Mesenchymal stem cell (in vitro differentiated cells and primary cell): ENCODE measurements at regions not wholly inside any gene's neighbourhood (a gene's known extent, or its start where the extent isn't known, plus 50 kb on each side); places are given as distances from the start of the nearest gene placed in this dataset.

Experiments used
- DNase-seq: peaks from one replicate; pipeline ENCODE4 v3.0.0-alpha.2; 2013
- H2AFZ ChIP-seq: one replicate; pipeline ENCODE4 v1.6.1; 2013; ENCODE audit warnings: low read depth, mild to moderate bottlenecking, control low read depth, inconsistent platforms, low read length, moderate library complexity
- H2AK5ac ChIP-seq: 2 replicates; pipeline ENCODE4 v1.6.1; 2013; ENCODE audit warnings: low read length, moderate library complexity, mild to moderate bottlenecking, inconsistent platforms; ENCODE audit not compliant: severe bottlenecking
- H2BK120ac ChIP-seq: one replicate; pipeline ENCODE4 v1.6.1; 2013; ENCODE audit warnings: low read depth, mild to moderate bottlenecking, inconsistent platforms, low read length, moderate library complexity
- H2BK12ac ChIP-seq, 2 experiments: one replicate each; pipeline ENCODE4 v1.6.1; 2013; ENCODE audit warnings: inconsistent platforms in 2 of 2, low read length in 2 of 2, mild to moderate bottlenecking in 2 of 2, moderate library complexity in 2 of 2, control low read depth in 1 of 2
- H2BK15ac ChIP-seq: one replicate; pipeline ENCODE4 v1.6.1; 2013; ENCODE audit warnings: mild to moderate bottlenecking, low read depth, inconsistent platforms; ENCODE audit not compliant: poor library complexity, severe bottlenecking
- H2BK5ac ChIP-seq: 2 replicates; pipeline ENCODE4 v1.6.1; 2013; ENCODE audit warnings: low read depth, mild to moderate bottlenecking, low read length, control low read depth, inconsistent platforms; ENCODE audit not compliant: poor library complexity, severe bottlenecking
- H3K14ac ChIP-seq, 2 experiments: one replicate each; pipeline ENCODE4 v1.6.1; 2013; ENCODE audit warnings: inconsistent platforms in 2 of 2, low read length in 2 of 2, control low read depth in 1 of 2, mild to moderate bottlenecking in 1 of 2, moderate library complexity in 1 of 2
- H3K18ac ChIP-seq, 2 experiments: one replicate each; pipeline ENCODE4 v1.6.1; 2013; ENCODE audit warnings: inconsistent platforms in 2 of 2, low read length in 2 of 2, control low read depth in 1 of 2, low read depth in 1 of 2, mild to moderate bottlenecking in 1 of 2
- H3K23ac ChIP-seq, 2 experiments: one replicate each; pipeline ENCODE4 v1.6.1; 2013; ENCODE audit warnings: inconsistent platforms in 2 of 2, low read length in 2 of 2, mild to moderate bottlenecking in 2 of 2, moderate library complexity in 2 of 2, control low read depth in 1 of 2
- H3K27ac ChIP-seq: 2 replicates; pipeline ENCODE4 v1.5.1; 2013; ENCODE audit warnings: mild to moderate bottlenecking, moderate library complexity, low read length, control low read depth, inconsistent platforms; ENCODE audit not compliant: poor library complexity, severe bottlenecking
- H3K27me3 ChIP-seq, 2 experiments: 2 replicates each; pipeline versions ENCODE4 v1.6.1 to v1.7.0; 2013; ENCODE audit warnings: low read length in 2 of 2, mild to moderate bottlenecking in 2 of 2, moderate library complexity in 2 of 2, control low read depth in 1 of 2, inconsistent platforms in 1 of 2; ENCODE audit not compliant: control insufficient read depth in 1 of 2, insufficient read depth in 1 of 2
- H3K36me3 ChIP-seq, 2 experiments: 2 replicates each; pipeline versions ENCODE4 v1.6.1 to v1.7.0; 2013; ENCODE audit warnings: low read length in 2 of 2, control low read depth in 1 of 2, inconsistent platforms in 1 of 2, low read depth in 1 of 2, mild to moderate bottlenecking in 1 of 2; ENCODE audit not compliant: insufficient read depth in 2 of 2, control insufficient read depth in 1 of 2
- H3K4ac ChIP-seq, 2 experiments: one replicate each; pipeline ENCODE4 v1.6.1; 2013; ENCODE audit warnings: inconsistent platforms in 2 of 2, low read length in 2 of 2, mild to moderate bottlenecking in 2 of 2, moderate library complexity in 2 of 2, control low read depth in 1 of 2, low read depth in 1 of 2
- H3K4me1 ChIP-seq: 2 replicates; pipeline ENCODE4 v1.6.1; 2013; ENCODE audit warnings: low read depth, low read length, control low read depth; ENCODE audit not compliant: control insufficient read depth, insufficient read depth
- H3K4me2 ChIP-seq: 2 replicates; pipeline ENCODE4 v1.6.1; 2013; ENCODE audit warnings: low read length, mild to moderate bottlenecking, inconsistent platforms; ENCODE audit not compliant: poor library complexity, severe bottlenecking
- H3K4me3 ChIP-seq, 2 experiments: 2 replicates each; pipeline versions ENCODE4 v1.5.1 to v1.7.0; 2013; ENCODE audit warnings: low read length in 2 of 2, mild to moderate bottlenecking in 2 of 2, control low read depth in 1 of 2, low read depth in 1 of 2; ENCODE audit not compliant: insufficient read depth in 1 of 2
- H3K79me1 ChIP-seq: replicated peaks from 2 replicates; pipeline ENCODE4 v1.6.1; 2013; ENCODE audit warnings: mild to moderate bottlenecking, control low read depth, low read length, inconsistent platforms; ENCODE audit not compliant: poor library complexity, severe bottlenecking
- H3K9ac ChIP-seq: 2 replicates; pipeline ENCODE4 v1.7.0; 2013; ENCODE audit warnings: mild to moderate bottlenecking, low read length, moderate library complexity
- H3K9me3 ChIP-seq: 2 replicates; pipeline ENCODE4 v1.7.0; 2013; ENCODE audit warnings: mild to moderate bottlenecking, low read length; ENCODE audit not compliant: control insufficient read depth
- H4K8ac ChIP-seq: one replicate; pipeline ENCODE4 v1.6.1; 2013; ENCODE audit warnings: inconsistent platforms, mild to moderate bottlenecking, low read length, moderate library complexity
- H4K91ac ChIP-seq: one replicate; pipeline ENCODE4 v1.6.1; 2013; ENCODE audit warnings: mild to moderate bottlenecking, low read length, inconsistent platforms
- WGBS: methylation state at CpG from one replicate; pipeline ENCODE4 v1.1.7; 2013; ENCODE audit warnings: mixed read lengths; 5-methylcytosine and 5-hydroxymethylcytosine counted together

- H3K4me3 ChIP-seq: no peak overlapping the region
- H2BK12ac ChIP-seq: no peak overlapping the region
- no peaks in the 10 kb centered on the region for H3K79me1 ChIP-seq
- H3K27me3 ChIP-seq: no peaks in the 10 kb centered on the region
- H3K27ac ChIP-seq: no peak overlapping the region
- H3K14ac ChIP-seq: no peak overlapping the region
- no peaks in the 10 kb centered on the region for H3K9me3 ChIP-seq
- no peak overlapping the region for H3K4me2 ChIP-seq
- WGBS: 92% methylated on average over 2 of the region's 3 CpGs
- H2BK5ac ChIP-seq: no peak overlapping the region
- H3K4ac ChIP-seq: no peak overlapping the region
- H2BK15ac ChIP-seq: no peak overlapping the region
- H3K4me1 ChIP-seq: no peaks in the 10 kb centered on the region
- no peak overlapping the region for H3K18ac ChIP-seq
- no peak overlapping the region for H4K8ac ChIP-seq
- H2BK120ac ChIP-seq: no peak overlapping the region
- no peak for DNase-seq
- H4K91ac ChIP-seq: no peak overlapping the region
- H2AFZ ChIP-seq: no peak overlapping the region
- H2AK5ac ChIP-seq: no peak overlapping the region
- no peak overlapping the region for H3K23ac ChIP-seq
- no peaks in the 10 kb centered on the region for H3K36me3 ChIP-seq
- no peak overlapping the region for H3K9ac ChIP-seq
These were observed 83.7 kb upstream of the VRK2 start for GRCh38 chr2:57962861-57963260.

GRCh38 chr2:57965219-57965618 lies 81.4 kb upstream of the VRK2 start:
- Histone ChIP-seq H3K9ac (no peak overlapping the region), H3K4ac (no peak overlapping the region), H3K4me3 (no peak overlapping the region), H3K27ac (no peak overlapping the region), H3K36me3 (no peaks in the 10 kb centered on the region), H3K27me3 (no peaks in the 10 kb centered on the region), H3K18ac (no peak overlapping the region), H2BK12ac (no peak overlapping the region), H2BK15ac (no peak overlapping the region), H3K4me1 (no peaks in the 10 kb centered on the region), H3K14ac (no peak overlapping the region), H2AFZ (no peak overlapping the region), H3K23ac (no peak overlapping the region), H2BK5ac (no peak overlapping the region), H4K8ac (no peak overlapping the region), H3K4me2 (no peak overlapping the region), H4K91ac (no peak overlapping the region), H2AK5ac (no peak overlapping the region), H3K79me1 (no peaks in the 10 kb centered on the region), H3K9me3 (no peaks in the 10 kb centered on the region), H2BK120ac (no peak overlapping the region)
- WGBS: no CpG with 5 or more reads among the region's 1 CpG
- no peak for DNase-seq

- H3K9me3 ChIP-seq: peaks cover 3% of the 10 kb centered on the region
- no peaks in the 10 kb centered on the region for H3K4me1 ChIP-seq
- no peaks in the 10 kb centered on the region for H3K79me1 ChIP-seq
- no peak overlapping the region for H3K9ac ChIP-seq
- no peak overlapping the region for H2BK120ac ChIP-seq
- no peak overlapping the region for H2BK5ac ChIP-seq
- no peak overlapping the region for H4K91ac ChIP-seq
- H3K23ac ChIP-seq: no peak overlapping the region
- H3K14ac ChIP-seq: peak overlapping the region in 1 of 2 experiments; percentile 72
- no peak overlapping the region for H3K4me3 ChIP-seq
- no peak overlapping the region for H2AK5ac ChIP-seq
- no peak overlapping the region for H2AFZ ChIP-seq
- no peaks in the 10 kb centered on the region for H3K36me3 ChIP-seq
- no peak overlapping the region for H3K18ac ChIP-seq
- no peak overlapping the region for H4K8ac ChIP-seq
- WGBS: 100% methylated on average over 1 of the region's 1 CpG
- H2BK15ac ChIP-seq: no peak overlapping the region
- H2BK12ac ChIP-seq: no peak overlapping the region
- no peaks in the 10 kb centered on the region for H3K27me3 ChIP-seq
- no peak overlapping the region for H3K27ac ChIP-seq
- no peak for DNase-seq
- H3K4me2 ChIP-seq: no peak overlapping the region
- H3K4ac ChIP-seq: no peak overlapping the region
These were observed 80.6 kb upstream of the VRK2 start for GRCh38 chr2:57965961-57966360.

DNA sequence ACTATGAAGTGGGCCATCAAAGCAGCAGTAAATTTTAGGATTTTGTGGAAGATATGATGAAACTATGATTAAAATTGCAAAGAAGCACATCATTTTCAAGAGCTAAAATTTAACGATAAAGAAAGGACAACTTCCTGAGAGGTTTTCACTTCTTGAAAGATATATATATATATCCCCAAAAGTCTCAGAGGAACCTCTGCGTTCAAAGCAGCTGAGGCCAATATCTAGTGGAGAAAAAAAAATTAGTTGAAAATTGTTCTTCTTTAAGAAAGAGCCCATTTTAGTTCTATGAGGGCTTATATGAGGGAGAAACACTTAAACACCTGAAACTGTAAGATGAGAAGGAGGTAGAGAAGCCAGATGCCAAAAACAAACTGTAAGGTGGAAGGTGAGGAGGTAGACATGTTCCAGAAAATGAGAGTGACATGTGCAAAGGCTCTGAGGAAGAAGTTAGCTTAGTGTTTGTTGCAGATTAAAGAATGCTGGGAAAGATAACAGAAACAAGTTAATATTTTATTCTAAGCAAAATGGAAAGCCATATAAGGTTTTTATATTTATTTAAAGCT lies 72.9 kb upstream of the VRK2 start:
- no peak overlapping the region for H2BK5ac ChIP-seq
- no peaks in the 10 kb centered on the region for H3K79me1 ChIP-seq
- H3K23ac ChIP-seq: no peak overlapping the region
- H3K4me3 ChIP-seq: no peak overlapping the region
- H3K9ac ChIP-seq: no peak overlapping the region
- no peak overlapping the region for H4K91ac ChIP-seq
- H4K8ac ChIP-seq: no peak overlapping the region
- H3K9me3 ChIP-seq: peaks cover 5% of the 10 kb centered on the region
- H3K36me3 ChIP-seq: no peaks in the 10 kb centered on the region
- no peak for DNase-seq
- no peak overlapping the region for H3K4me2 ChIP-seq
- H3K4me1 ChIP-seq: no peaks in the 10 kb centered on the region
- H2BK12ac ChIP-seq: no peak overlapping the region
- H2AFZ ChIP-seq: no peak overlapping the region
- H3K27ac ChIP-seq: no peak overlapping the region
- no peak overlapping the region for H3K18ac ChIP-seq
- no peak overlapping the region for H2BK120ac ChIP-seq
- no peaks in the 10 kb centered on the region for H3K27me3 ChIP-seq
- WGBS: 77% methylated on average over 1 of the region's 2 CpGs
- no peak overlapping the region for H3K14ac ChIP-seq
- H3K4ac ChIP-seq: no peak overlapping the region
- no peak overlapping the region for H2AK5ac ChIP-seq
- no peak overlapping the region for H2BK15ac ChIP-seq
